HG02943 (cell line): ENCODE measurements at regions not wholly inside any gene's neighbourhood (a gene's known extent, or its start where the extent isn't known, plus 50 kb on each side); places are given as distances from the start of the nearest gene placed in this dataset.
"Not testable (repeated sequence)": the region's sequence is repeated elsewhere in the genome, so short reads cannot be mapped to it uniquely, and the experiment has no call there.

Experiments
- ATAC-seq: cut with Tn5 transposase; IDR thresholded peaks from one replicate; pipeline ENCODE4 v1.9.1; 2021; ENCODE audit warnings: mild to moderate bottlenecking, low read depth, moderate library complexity; ENCODE audit not compliant: unreplicated experiment

- ATAC-seq: no peak
Measured at GRCh38 chr5:101673120-101673519, 623.0 kb downstream of the SLCO4C1 start.

DNA sequence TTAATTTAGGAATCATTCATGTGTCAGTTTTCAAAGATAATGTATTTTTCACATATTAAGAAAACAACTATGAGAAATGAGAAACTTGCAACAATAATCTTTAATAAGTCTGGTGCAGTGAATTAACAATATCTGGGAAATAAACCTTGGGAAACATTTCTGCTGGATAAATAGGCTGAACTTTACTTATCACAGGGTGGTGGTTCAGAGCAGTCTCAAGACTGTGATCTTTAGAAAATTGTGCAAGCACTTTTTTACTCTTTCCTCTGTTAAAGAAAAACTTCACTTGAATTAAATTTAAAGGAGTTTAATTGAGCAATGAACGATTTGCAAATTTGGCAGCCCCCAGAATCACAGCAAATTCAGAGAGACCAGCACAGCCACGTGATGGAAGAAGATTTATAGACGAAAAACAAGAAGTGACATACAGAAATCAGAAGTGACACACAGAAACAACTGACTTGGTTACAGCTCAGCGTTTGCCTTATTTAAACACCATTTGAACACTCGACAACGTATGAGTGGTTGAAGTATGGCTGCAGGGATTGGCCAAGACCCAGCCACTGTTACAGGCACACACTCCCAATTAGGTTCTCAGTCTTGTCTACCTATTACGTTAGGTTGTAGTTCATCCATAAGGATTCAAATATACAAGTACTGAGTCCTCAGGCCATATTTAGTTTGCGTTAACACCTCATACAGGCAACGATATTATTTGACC lies 631.9 kb downstream of the SLCO4C1 start:
- no peak for ATAC-seq

GRCh38 chr5:101663543-101663942 lies 632.5 kb downstream of the SLCO4C1 start:
- ATAC-seq: no peak

DNA sequence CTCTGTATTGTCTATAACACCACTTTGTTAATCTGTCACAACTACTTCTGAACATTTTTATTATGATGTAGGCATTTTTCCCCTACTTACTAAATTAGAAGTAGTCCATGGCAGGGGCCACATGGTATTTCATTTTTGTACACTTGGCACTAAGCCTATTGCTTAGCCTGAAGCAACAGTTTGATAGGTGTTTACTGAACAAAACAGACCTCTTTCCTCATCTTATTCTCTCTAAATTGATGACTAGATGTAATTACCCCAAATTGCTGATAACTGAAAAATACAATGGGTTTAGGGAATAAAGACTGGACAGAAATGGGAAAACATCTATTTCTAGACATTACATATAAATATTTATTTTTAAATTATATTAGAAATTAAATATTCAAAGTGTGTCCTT lies 633.8 kb downstream of the SLCO4C1 start:
- no peak for ATAC-seq

DNA sequence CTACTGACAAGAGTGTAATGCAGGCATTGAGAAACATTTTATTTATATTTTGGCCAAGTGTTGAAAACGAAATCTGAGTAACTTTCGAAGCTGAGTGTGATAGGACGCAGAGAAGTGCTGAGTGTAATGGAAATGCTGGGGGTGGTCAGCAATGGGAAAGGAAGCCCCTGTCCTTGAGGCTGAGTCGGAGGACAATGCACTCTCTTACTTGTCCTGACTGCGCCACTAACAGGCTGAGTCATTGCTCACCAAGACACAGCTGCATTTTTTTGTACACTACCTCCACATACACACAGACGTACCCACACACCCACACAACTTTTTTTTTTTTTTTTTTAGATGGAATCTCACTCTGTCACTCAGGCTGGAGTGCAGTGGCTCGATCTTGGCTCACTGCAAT lies 637.7 kb downstream of the SLCO4C1 start:
- no peak for ATAC-seq

GRCh38 chr5:101653996-101654395 lies 642.1 kb downstream of the SLCO4C1 start:
- ATAC-seq: no peak

GRCh38 chr5:101647861-101648260 lies 648.2 kb downstream of the SLCO4C1 start:
- ATAC-seq: no peak

DNA sequence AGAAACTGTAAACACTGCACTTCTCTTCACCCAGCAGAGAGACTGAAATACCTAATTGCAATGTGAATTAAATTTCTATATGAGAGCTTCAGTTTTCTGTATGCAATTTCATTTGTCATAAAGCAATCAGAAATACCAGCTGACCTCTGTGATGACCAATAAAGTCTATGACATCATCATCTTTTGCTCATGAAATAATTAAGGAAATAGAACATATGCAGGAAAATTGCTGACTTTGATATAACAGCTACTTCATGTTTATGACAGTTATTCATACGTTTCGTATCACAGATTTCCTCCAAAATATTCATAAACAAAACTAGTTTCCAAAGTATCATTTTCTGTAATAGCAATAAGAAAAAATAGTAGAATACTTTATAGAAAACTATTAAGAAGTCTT lies 652.3 kb downstream of the SLCO4C1 start:
- no peak for ATAC-seq

DNA sequence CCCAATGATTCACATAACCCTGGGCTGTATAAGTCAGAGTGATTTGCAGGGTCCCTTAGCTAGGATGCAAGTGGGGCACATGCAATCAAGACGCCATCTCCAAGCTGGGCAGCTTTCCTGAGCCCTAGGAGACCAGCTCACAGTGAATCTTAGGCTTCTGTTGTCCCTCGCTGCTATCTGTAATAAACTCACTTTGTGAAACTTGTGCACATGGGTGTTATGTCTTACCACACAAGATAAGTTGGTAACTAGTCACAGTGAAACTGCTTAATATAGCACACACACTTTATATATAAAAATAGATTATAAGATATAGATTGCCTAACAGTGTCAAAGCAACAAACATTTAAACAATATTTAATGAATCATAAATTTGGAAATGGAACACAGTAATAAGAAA lies 658.5 kb downstream of the SLCO4C1 start:
- no peak for ATAC-seq

GRCh38 chr5:101627770-101628169 lies 668.3 kb downstream of the SLCO4C1 start:
- not testable (repeated sequence) for ATAC-seq

DNA sequence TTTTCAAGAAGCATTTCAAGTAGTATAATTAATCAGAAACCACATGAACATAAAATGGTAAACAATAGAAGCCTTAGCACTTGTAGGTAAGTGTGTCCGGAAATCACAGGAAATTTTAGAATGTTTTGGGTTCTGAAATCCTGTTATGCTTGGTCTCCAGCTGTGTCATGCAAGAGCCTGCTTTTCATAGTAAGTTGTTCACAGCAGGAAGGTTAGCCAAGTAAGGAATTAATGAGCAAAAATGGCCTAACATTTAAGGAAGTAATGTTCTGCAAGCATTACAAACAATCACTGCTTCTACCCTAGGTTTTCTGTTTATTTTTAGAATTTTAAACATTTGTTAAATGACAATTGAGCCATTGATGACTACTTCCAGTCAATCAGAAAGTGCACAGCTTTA lies 669.5 kb downstream of the SLCO4C1 start:
- ATAC-seq: no peak

- no peak for ATAC-seq
Measured at GRCh38 chr5:101611039-101611438, 685.0 kb downstream of the SLCO4C1 start.

DNA sequence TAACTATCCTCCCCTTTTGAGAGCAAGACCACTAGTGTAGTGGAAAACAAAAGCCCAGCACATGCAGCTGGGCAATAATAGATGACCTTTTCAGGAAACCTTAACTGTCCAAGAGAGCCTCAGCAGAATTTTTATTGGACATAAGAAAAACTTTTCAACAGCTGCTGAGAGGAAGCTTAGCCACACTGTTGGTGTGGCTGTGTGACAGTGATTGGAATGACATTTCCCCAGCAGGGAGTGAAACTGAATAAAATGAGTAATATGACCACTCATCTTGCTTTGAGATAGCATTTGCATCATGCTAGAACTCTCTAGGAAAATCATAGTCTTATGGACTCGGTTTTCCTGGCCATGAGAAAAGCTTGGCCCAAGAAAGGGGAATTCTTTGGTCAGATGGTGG lies 687.8 kb downstream of the SLCO4C1 start:
- ATAC-seq: no peak

- no peak for ATAC-seq
Measured at GRCh38 chr5:101605700-101606099, 690.4 kb downstream of the SLCO4C1 start.

GRCh38 chr5:101600614-101601013 lies 695.5 kb downstream of the SLCO4C1 start:
- ATAC-seq: no peak

- ATAC-seq: no peak
Measured at GRCh38 chr5:101590384-101590783, 687.3 kb upstream of the ST8SIA4 start.

- no peak for ATAC-seq
Measured at GRCh38 chr5:101585366-101585765, 682.3 kb upstream of the ST8SIA4 start.

DNA sequence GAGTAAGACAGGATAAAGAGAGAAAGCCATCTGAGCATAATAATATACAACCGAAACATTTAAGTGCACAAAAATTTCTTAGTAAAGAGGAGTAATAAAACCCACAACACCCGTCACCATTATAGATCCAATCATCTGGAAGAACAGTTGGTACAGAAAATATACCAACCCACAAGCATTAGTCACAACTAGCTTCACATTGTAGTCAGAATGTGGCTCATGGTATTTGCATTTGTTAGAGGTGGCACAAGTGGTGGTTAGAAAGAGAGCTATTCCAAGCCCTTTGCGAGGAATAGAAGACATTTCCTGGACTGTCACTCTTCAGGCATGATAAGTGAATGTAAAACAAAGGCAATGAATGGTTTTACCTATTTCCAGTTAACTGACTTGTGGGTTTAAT lies 677.5 kb upstream of the ST8SIA4 start:
- ATAC-seq: no peak

GRCh38 chr5:101574017-101574416 lies 670.9 kb upstream of the ST8SIA4 start:
- no peak for ATAC-seq

DNA sequence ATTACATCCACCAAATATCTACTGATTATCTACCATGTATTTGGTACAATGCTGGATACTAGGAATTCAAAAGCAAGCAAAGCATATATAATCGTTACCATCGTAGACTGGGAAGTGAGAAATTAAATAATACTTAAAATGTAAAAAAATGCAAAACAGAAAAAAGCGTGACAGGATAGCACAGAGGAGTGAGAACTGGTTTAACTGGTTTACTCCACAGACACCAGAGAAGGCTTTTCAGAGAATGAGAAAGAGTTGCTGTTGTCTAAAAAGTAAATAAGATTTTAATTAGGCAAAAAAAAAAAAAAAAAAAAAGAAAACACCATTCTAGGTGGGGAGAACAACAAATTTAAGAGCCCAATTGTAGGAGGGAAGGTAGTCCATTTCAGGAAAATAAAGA lies 657.9 kb upstream of the ST8SIA4 start:
- no peak for ATAC-seq

DNA sequence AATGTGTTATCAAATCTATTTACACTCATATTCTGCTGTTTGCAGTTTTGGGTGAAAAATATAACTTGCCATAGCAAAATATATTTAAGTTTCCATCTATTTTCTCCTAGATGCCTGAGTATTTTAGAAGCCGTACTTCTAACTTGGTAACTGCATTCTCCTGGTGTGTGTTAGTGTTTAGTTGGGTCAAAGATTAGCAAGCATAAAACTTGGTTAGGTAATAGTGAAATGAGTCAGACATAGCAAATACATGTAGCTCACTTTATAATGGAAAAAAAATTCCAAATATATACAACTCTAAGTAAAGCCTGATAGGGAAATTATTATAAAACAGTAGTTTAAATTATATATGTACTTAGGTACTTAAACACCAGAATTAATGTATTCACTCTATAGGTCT lies 640.7 kb upstream of the ST8SIA4 start:
- no peak for ATAC-seq

DNA sequence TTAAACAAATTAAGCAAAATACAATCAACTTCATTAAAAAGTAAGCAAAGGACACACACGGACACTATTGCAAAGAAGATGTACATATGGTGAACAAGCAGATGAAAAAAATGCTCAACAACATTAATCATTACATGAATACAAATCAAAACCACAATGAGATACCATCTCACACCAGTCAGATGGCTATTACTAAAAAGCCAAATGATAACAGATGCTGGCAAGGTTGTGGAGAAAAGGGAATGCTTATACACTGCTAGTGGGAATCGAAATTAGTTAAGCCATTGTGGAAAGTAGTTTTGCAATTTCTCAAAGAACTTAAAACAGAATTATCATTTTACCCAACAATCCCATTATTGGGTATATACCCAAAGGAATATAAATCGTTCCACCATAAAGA lies 636.2 kb upstream of the ST8SIA4 start:
- no peak for ATAC-seq

DNA sequence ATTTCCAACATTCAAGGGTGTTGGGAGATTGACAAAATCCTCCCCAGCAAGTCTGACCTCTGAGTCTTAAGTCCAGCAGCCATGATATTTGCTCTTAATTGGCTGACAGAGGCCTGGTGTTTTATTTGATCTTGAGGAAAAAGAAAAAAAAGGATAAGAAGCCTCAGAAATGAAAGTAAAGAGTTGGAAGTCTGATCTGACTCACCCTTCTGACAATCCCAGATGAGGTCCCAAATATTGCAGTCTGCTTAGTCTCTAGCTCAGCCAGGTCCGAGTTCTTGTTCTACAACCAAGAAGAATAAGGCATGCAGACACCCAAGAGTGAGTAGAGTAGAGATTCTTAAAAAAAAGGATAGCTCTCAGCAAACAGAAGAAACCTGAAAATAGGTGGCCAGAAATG lies 632.5 kb upstream of the ST8SIA4 start:
- ATAC-seq: no peak
